Right cardiac atrium (tissue), 5 donors: ENCODE measurements at regions not wholly inside any gene's neighbourhood (a gene's known extent, or its start where the extent isn't known, plus 50 kb on each side); places are given as distances from the start of the nearest gene placed in this dataset.

Experiments used
- ATAC-seq, 2 donors: fragments of 200-7000 bp; cut with Tn5 transposase; one replicate each; pipeline versions ENCODE4 v1.8.0 to v1.9.1; 2020; ENCODE audit warnings: moderate library complexity in 2 of 2, mild to moderate bottlenecking in 1 of 2
- DNase-seq, 3 donors: peaks; one replicate each; pipeline ENCODE4 v3.0.0-alpha.2; 2020
- H3K27ac ChIP-seq: one replicate; pipeline ENCODE4 v1.5.1; 2013; ENCODE audit warnings: mild to moderate bottlenecking, low read length, control low read depth, moderate library complexity
- H3K27me3 ChIP-seq: one replicate; pipeline ENCODE4 v1.6.1; 2013; ENCODE audit not compliant: control insufficient read depth, insufficient read depth
- H3K4me1 ChIP-seq: one replicate; pipeline ENCODE4 v1.6.1; 2013; ENCODE audit warnings: low read length; ENCODE audit not compliant: control insufficient read depth, insufficient read depth
- H3K4me3 ChIP-seq: one replicate; pipeline ENCODE4 v1.5.1; 2013; ENCODE audit warnings: low read length, control low read depth
- H3K9me3 ChIP-seq: one replicate; pipeline ENCODE4 v1.6.1; 2013; ENCODE audit warnings: low read length; ENCODE audit not compliant: control insufficient read depth
- WGBS: extraction: QIAGEN DNeasy Blood & Tissue Kit; methylation state at CpG from one replicate; pipeline ENCODE4 v1.1.7; 2013; 5-methylcytosine and 5-hydroxymethylcytosine counted together
- intact Hi-C, 4 donors: fragments of 100-400 bp; cut with DNase I; formaldehyde crosslinking; loops; one replicate each; pipeline versions ENCODE4 v1.11.0 to v1.14.0; 2022 to 2023
- donor health status: healthy with polysubstance abuse.
- donor health status: DM: no; HTN: yes; CAD: no.
- donor health status: DM: no; HTN: no; CAD: no.
- donor health status: DM: no; HTN: yes; CAD: no; lungs with severe emphysema.
- donor health status: DM: yes; HTN: yes; CAD: no.

DNA sequence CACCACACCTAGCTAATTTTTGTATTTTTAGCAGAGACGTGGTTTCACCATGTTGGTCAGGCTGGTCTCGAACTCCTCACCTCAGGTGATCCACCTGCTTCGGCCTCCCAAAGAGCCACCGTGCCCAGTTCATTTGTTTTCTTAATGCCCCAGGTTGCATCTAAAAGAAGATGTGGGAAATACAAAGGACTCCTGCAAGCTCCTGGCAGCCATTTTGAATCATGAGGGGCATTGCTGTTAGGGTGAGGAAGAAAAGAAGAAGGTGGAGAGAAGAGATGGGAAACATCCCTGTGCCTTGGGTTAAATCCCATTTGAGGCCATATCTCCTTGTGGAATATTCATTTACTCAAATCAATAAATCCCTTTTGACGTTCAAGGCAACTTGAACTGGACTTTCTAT lies 365.3 kb upstream of the ERCC4 start:
- H3K27me3 ChIP-seq = no peaks in the 10 kb centered on the region
- H3K9me3 ChIP-seq = no peaks in the 10 kb centered on the region
- no peak for DNase-seq
- ATAC-seq = no peak
- intact Hi-C loops = no loop called here
- H3K4me3 ChIP-seq = no peak overlapping the region
- no peaks in the 10 kb centered on the region for H3K4me1 ChIP-seq
- WGBS = 83% methylated on average over 5 of the region's 5 CpGs
- no peak overlapping the region for H3K27ac ChIP-seq

DNA sequence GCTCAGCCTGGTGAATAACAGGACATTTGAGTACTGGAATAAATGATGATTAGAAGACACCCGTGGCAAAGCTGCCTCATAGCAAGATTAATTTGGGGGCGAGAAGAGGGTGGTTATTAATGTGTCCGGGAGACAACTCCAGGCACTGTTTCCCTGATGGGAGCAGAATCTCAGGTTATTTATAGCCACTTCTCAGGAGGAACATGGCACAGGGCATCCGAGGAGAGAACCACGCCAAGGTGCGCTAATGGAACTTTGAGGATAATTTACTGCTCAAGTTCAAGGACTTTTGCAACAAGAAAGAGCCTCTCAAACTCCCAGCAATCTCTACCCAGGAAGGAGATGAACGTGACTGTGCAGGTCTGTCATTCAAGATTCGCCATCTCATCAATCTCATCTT lies 362.5 kb upstream of the ERCC4 start:
- H3K27ac ChIP-seq = no peak overlapping the region
- 72% methylated on average over 8 of the region's 8 CpGs for WGBS
- DNase-seq (no peak), ATAC-seq (no peak)
- no peaks in the 10 kb centered on the region for H3K4me1 ChIP-seq
- H3K27me3 ChIP-seq = no peaks in the 10 kb centered on the region
- intact Hi-C loops = no loop called here
- no peak overlapping the region for H3K4me3 ChIP-seq
- no peaks in the 10 kb centered on the region for H3K9me3 ChIP-seq

DNA sequence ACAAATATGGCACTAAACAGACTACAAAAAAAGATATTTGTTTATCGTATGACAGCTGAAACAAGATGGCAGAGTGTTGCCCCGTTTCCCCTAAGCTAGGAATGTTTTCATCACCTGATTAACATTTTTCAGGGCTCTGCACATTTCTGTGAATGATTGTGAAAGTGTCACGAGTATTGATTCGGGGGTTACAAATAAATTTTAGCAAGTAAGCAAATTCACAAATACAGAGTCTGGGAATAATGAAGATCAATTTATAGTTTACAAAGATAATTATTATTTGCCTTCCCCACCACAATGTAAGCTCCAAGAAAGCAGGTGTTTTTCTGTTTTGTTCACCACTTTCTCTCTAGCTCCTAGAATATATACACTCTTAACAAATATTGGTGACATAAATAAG lies 361.2 kb upstream of the ERCC4 start:
- DNase-seq (no peak), ATAC-seq (no peak)
- Histone ChIP-seq H3K27ac (no peak overlapping the region), H3K27me3 (no peaks in the 10 kb centered on the region), H3K9me3 (no peaks in the 10 kb centered on the region), H3K4me3 (no peak overlapping the region), H3K4me1 (no peaks in the 10 kb centered on the region)
- 65% methylated on average over 4 of the region's 4 CpGs for WGBS
- intact Hi-C loops = no loop called here

DNA sequence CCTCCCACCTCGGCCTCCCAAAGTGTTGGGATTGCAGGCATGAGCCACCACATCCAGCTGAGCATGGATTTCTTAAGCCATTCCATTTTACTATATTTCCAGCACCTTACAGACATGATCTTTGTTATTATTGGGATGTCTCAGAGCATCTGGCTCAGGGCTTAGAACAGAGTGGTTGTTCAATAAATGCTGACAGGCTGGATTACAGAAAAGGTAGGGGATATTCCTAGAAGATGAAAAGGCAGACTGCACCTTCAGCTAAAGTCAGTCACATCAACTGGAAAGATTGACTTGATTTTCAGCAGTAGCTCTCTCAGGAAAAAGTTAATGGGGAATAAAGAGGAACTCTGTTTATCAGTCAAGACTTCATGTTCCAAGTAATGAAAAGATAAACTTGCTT lies 360.3 kb upstream of the ERCC4 start:
- Histone ChIP-seq H3K9me3 (no peaks in the 10 kb centered on the region), H3K4me1 (no peaks in the 10 kb centered on the region), H3K27ac (no peak overlapping the region), H3K27me3 (no peaks in the 10 kb centered on the region), H3K4me3 (no peak overlapping the region)
- ATAC-seq (no peak), DNase-seq (no peak)
- 52% methylated on average over 1 of the region's 1 CpG for WGBS
- intact Hi-C loops = no loop called here

DNA sequence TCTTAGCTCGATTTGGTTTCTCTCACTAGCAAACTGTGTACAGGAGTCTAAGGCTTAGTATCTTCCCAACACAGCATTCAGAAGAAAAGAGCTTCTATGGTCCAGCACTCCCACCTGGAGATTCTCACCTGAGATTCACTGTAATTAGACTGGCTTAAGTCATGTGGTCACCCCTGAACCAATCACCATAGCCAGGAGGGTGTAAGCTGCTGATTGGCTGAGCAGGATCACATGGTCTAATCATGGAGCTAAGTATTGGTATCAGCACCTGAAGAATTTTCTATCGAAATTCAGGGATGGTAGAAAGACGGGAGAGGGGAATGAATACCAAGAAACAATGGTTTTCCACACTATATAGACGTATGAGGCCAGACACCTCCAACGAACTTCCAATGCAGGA lies 359.8 kb upstream of the ERCC4 start:
- ATAC-seq (no peak), DNase-seq (no peak)
- WGBS = 80% methylated on average over 5 of the region's 5 CpGs
- Histone ChIP-seq H3K27ac (no peak overlapping the region), H3K9me3 (no peaks in the 10 kb centered on the region), H3K4me1 (no peaks in the 10 kb centered on the region), H3K27me3 (no peaks in the 10 kb centered on the region), H3K4me3 (no peak overlapping the region)
- intact Hi-C loops = no loop called here

DNA sequence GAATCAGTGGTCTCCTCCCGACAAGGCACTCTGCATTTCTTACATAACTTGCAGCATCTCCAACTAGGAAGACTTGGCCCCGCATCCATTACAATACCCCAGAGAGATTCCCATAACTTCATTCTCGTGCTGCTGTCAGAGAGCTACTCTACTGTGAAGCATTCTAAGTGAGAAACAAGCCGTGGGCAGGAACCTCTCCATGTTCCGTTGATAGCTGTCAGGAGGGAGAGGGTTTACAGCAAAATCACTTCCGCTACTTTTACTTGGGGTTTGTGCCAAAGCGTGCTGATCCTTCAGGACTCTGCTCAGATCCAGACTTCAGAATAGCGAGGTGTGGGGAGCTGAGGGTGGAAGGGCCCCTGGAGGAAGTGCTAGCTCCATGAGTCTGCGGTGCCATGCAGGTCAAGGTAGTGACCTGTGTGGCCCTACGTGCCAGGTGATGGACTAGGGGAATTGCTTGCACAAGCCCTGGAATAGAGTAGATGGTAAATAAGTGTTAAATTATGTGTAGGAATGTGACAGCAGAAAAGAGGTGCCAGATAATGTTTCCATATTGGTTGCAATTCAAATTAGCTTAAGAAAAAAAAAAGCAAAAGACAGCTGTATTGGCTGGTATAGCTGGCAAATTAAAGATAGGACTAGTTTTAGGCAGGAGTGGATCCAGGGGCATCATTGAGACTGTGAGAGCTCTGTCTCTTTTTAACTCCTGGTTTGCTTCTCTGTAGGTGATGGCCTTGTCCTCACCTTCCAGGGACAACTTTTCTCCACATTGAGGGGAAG lies 358.5 kb upstream of the ERCC4 start:
- no peaks in the 10 kb centered on the region for H3K27me3 ChIP-seq
- H3K4me1 ChIP-seq = no peaks in the 10 kb centered on the region
- H3K27ac ChIP-seq = no peak overlapping the region
- no peak for DNase-seq
- WGBS = 65% methylated on average over 10 of the region's 10 CpGs
- no peak for ATAC-seq
- intact Hi-C loops = no loop called here
- no peaks in the 10 kb centered on the region for H3K9me3 ChIP-seq
- no peak overlapping the region for H3K4me3 ChIP-seq

DNA sequence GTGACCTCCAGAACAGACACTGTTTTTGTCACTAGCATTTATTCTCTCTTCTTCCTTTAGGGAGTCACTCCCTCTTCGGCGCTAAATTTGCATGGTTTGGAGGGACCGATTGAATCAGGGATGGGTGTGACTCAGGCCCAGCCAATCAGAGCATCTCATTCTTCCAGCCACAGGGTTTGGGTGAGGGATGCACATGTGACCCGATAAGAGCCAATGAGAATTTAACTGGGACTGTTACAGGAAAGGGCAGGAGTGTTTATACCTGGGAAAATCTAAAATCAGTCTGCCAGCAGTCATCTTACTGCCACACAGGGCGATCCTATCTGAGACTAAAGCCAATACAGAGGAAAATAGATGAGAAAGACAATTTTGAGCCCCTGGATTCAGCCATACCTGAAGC lies 351.2 kb upstream of the ERCC4 start:
- 82% methylated on average over 5 of the region's 5 CpGs for WGBS
- no peaks in the 10 kb centered on the region for H3K27me3 ChIP-seq
- no peaks in the 10 kb centered on the region for H3K4me1 ChIP-seq
- no peak overlapping the region for H3K27ac ChIP-seq
- ATAC-seq (no peak), DNase-seq (no peak)
- intact Hi-C loops = no loop called here
- H3K4me3 ChIP-seq = no peak overlapping the region
- H3K9me3 ChIP-seq = no peaks in the 10 kb centered on the region

DNA sequence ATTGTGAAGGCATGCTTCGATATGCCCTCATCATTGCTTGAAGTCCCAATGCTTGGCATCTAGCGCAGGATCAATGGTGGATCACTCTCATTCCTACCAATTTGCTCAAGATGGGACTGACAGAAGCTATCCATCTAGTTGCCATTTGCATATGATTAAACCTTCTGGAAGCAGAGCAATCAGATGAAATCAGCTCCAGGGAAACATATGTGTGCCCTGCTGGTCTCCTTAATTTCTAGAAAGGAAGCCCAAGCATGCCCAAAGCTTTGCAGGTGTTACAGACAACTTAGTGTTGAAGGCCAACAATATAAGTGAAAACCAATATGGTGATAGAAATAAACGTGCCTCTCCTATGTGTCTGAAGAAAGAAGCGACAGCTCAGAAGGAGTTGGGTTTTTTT lies 350.0 kb upstream of the ERCC4 start:
- Histone ChIP-seq H3K4me1 (no peaks in the 10 kb centered on the region), H3K9me3 (no peaks in the 10 kb centered on the region), H3K27me3 (no peaks in the 10 kb centered on the region), H3K4me3 (no peak overlapping the region), H3K27ac (no peak overlapping the region)
- 82% methylated on average over 4 of the region's 4 CpGs for WGBS
- DNase-seq (no peak), ATAC-seq (no peak)
- intact Hi-C loops = no loop called here

DNA sequence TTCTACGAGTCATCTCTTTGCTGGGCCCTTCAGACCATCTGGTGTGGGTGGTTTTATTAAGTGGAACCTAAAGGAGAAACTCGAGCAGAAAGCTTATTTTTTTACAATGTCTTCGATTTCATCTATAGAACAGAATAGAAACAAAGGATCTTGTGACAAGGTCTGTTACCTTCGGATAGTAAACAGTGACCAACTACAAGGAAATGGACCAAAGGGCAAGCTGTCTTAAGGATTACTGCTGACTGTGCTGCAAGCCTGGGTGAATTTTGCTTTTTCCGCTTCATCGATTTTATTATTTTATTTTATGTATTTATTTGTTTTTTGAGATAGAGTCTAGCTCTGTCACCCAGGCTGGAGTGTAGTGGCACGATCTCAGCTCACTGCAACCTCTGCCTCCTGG lies 348.9 kb upstream of the ERCC4 start:
- ATAC-seq = no peak
- intact Hi-C loops = no loop called here
- no peaks in the 10 kb centered on the region for H3K4me1 ChIP-seq
- WGBS = 82% methylated on average over 7 of the region's 7 CpGs
- no peaks in the 10 kb centered on the region for H3K27me3 ChIP-seq
- H3K9me3 ChIP-seq = no peaks in the 10 kb centered on the region
- no peak overlapping the region for H3K27ac ChIP-seq
- no peak overlapping the region for H3K4me3 ChIP-seq
- no peak for DNase-seq

DNA sequence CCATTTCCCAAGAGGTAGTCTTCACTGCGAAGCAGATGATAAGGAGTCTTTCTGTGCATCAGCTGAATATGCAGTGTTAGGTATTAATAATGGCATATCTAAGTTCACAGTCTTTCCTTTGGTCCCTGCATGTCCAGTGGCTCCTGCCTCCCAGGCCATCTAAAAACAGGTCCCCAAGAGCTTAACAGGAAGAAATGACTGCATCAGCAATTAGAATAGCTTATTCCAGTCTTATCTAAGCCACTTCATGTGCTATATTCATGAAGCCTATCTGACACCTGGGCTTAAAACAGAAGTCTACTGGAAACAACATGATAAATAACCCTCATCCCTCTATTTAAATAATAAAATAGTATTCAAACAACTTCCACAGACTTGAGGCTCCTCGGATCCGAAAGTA lies 346.1 kb upstream of the ERCC4 start:
- Histone ChIP-seq H3K4me1 (no peaks in the 10 kb centered on the region), H3K27me3 (no peaks in the 10 kb centered on the region), H3K9me3 (no peaks in the 10 kb centered on the region), H3K27ac (no peak overlapping the region), H3K4me3 (no peak overlapping the region)
- WGBS = 69% methylated on average over 3 of the region's 3 CpGs
- no peak for ATAC-seq
- intact Hi-C loops = no loop called here
- DNase-seq = no peak

DNA sequence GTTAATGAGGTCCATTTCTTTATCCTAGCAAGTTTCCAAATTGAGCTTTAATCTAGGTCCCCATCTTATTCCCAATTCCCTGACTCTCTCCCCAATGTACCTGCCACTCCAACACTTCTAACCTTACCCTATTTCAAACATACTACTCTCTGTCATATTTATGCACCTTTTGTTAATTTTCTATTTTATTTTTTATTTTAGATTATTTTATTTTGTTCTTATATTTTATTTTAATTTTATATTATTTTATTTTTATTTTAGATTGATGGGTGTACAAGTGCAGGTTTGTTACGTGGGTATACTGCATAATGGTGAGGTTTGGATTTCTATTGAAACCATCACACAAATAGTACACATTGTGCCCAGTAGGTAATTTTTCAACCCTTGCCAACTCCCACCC lies 333.9 kb upstream of the ERCC4 start:
- no peaks in the 10 kb centered on the region for H3K4me1 ChIP-seq
- WGBS = 75% methylated on average over 1 of the region's 1 CpG
- ATAC-seq (no peak), DNase-seq (no peak)
- H3K27me3 ChIP-seq = no peaks in the 10 kb centered on the region
- H3K9me3 ChIP-seq = no peaks in the 10 kb centered on the region
- intact Hi-C loops = no loop called here
- H3K27ac ChIP-seq = no peak overlapping the region
- H3K4me3 ChIP-seq = no peak overlapping the region

DNA sequence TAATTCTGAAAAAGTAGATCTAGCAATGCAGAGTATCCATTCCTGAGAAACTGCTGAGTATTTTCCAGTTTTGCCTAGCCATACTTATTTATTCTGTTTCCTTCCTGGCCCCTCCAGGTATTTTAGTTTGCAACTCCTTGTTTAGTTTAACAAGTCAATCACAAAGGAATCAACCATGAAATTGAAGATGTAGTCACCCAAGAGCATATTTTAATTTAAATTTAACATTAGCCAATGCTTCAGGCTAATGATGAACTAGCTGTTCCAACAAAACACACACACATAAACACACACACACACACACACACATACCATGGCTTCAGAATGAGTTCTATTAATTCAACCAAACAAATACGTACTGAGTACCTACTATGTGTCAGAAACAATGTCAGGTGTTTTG lies 332.8 kb upstream of the ERCC4 start:
- intact Hi-C loops = no loop called here
- Histone ChIP-seq H3K27ac (no peak overlapping the region), H3K4me3 (no peak overlapping the region), H3K9me3 (no peaks in the 10 kb centered on the region), H3K27me3 (no peaks in the 10 kb centered on the region), H3K4me1 (no peaks in the 10 kb centered on the region)
- no peak for ATAC-seq
- no peak for DNase-seq
- 67% methylated on average over 1 of the region's 1 CpG for WGBS
